H1 (cell line): ENCODE measurements at regions not wholly inside any gene's neighbourhood (a gene's known extent, or its start where the extent isn't known, plus 50 kb on each side); places are given as distances from the start of the nearest gene placed in this dataset.

Experiments
- CTCF ChIA-PET: fragments of 300-600 bp; sonication (Branson Sonifier 250); formaldehyde crosslinking; loops from one replicate; lab custom pipeline; 2021; ENCODE audit not compliant: partially characterized antibody; lab: Charles Lee
- POLR2A ChIA-PET: fragments of 300-600 bp; sonication (Branson Sonifier 250); formaldehyde crosslinking; loops from one replicate; lab custom pipeline; 2021; ENCODE audit warnings: inconsistent platforms; ENCODE audit not compliant: partially characterized antibody; lab: Charles Lee
- DNase-seq, 2 experiments: peaks; one replicate each; pipeline versions ENCODE4 v3.0.0 to v3.0.0-alpha.2; 2010 to 2022; ENCODE audit warnings: low spot score in 2 of 2, low read depth in 1 of 2, mixed read lengths in 1 of 2
- FAIRE-seq: peaks from 2 replicates; lab custom pipeline; 2011; peaks lifted over from hg19 to GRCh38; lab: Jason Lieb, UNC
- H2AFZ ChIP-seq: 2 replicates; pipeline ENCODE4 v1.8.1; 2012; ENCODE audit warnings: low read length, inconsistent platforms
- H2AK5ac ChIP-seq: 2 replicates; pipeline ENCODE4 v1.6.1; 2013; ENCODE audit warnings: low read depth, low read length
- H2BK120ac ChIP-seq: replicated peaks from 2 replicates; pipeline ENCODE3; 2013; ENCODE audit warnings: low read depth, low read length, inconsistent platforms
- H2BK12ac ChIP-seq: 2 replicates; pipeline ENCODE4 v1.6.1; 2013; ENCODE audit warnings: low read depth, low read length
- H2BK15ac ChIP-seq: 2 replicates; pipeline ENCODE4 v1.6.1; 2013; ENCODE audit warnings: low read length
- H2BK20ac ChIP-seq: 2 replicates; pipeline ENCODE4 v1.6.1; 2013; ENCODE audit warnings: low read length
- H2BK5ac ChIP-seq: 2 replicates; pipeline ENCODE4 v1.6.1; 2013; ENCODE audit warnings: low read depth, low read length
- H3K14ac ChIP-seq: 2 replicates; pipeline ENCODE4 v1.6.1; 2013; ENCODE audit warnings: inconsistent platforms; ENCODE audit not compliant: insufficient read length
- H3K18ac ChIP-seq: 2 replicates; pipeline ENCODE4 v1.6.1; 2013; ENCODE audit warnings: low read length; ENCODE audit errors: extremely low read depth
- H3K23ac ChIP-seq: 2 replicates; pipeline ENCODE4 v1.6.1; 2013; ENCODE audit warnings: inconsistent platforms; ENCODE audit not compliant: insufficient read length
- H3K23me2 ChIP-seq: 2 replicates; pipeline ENCODE4 v1.6.1; 2013; ENCODE audit warnings: low read depth, low read length
- H3K27ac ChIP-seq: 2 replicates; pipeline ENCODE4 v1.6.1; 2011; ENCODE audit warnings: low read depth, low read length, inconsistent platforms
- H3K27me3 ChIP-seq, 4 experiments: replicated peaks in 1 of 4; 1 replicate in 1 of 4; 2 replicates in 3 of 4; pipeline versions ENCODE4 v1.6.1 to v1.8.1; 2011 to 2013; ENCODE audit warnings: low read length in 3 of 4, mild to moderate bottlenecking in 3 of 4, inconsistent platforms in 2 of 4, mixed read lengths in 2 of 4, moderate library complexity in 1 of 4; ENCODE audit not compliant: control insufficient read depth in 3 of 4, insufficient read depth in 3 of 4; ENCODE audit errors: extremely low read depth in 1 of 4
- H3K36me3 ChIP-seq, 4 experiments: 2 replicates each; pipeline versions ENCODE4 v1.6.1 to v1.8.1; 2011 to 2013; ENCODE audit warnings: mild to moderate bottlenecking in 4 of 4, low read length in 3 of 4, moderate library complexity in 2 of 4, control low read depth in 1 of 4, inconsistent platforms in 1 of 4; ENCODE audit not compliant: insufficient read depth in 4 of 4, control insufficient read depth in 2 of 4
- H3K4ac ChIP-seq: replicated peaks from 2 replicates; pipeline ENCODE3; 2013; ENCODE audit warnings: low read length, low read depth, mixed read lengths, inconsistent platforms; ENCODE audit not compliant: insufficient read length
- H3K4me1 ChIP-seq, 4 experiments: replicated peaks in 1 of 4; 1 replicate in 1 of 4; 2 replicates in 3 of 4; pipeline versions ENCODE4 v1.6.1 to v1.8.1; 2011 to 2013; ENCODE audit warnings: low read length in 3 of 4, inconsistent platforms in 2 of 4, mixed read lengths in 1 of 4; ENCODE audit not compliant: insufficient read depth in 4 of 4, control insufficient read depth in 3 of 4
- H3K4me2 ChIP-seq, 2 experiments: 2 replicates each; pipeline versions ENCODE4 v1.6.1 to v1.8.1; 2011 to 2013; ENCODE audit warnings: low read depth in 2 of 2, low read length in 2 of 2, control low read depth in 1 of 2, inconsistent platforms in 1 of 2, mild to moderate bottlenecking in 1 of 2; ENCODE audit not compliant: insufficient read depth in 1 of 2
- H3K4me3 ChIP-seq, 4 experiments: fragments of 200-600, 300-600 bp in 1 of 4; sonication (generic), shearing (Covaris generic), sonication (Bioruptor Twin) in 1 of 4; 2 replicates each; pipeline versions ENCODE4 v1.5.1 to v1.8.1; 2011 to 2016; ENCODE audit warnings: low read length in 4 of 4, low read depth in 3 of 4, control low read depth in 2 of 4, inconsistent platforms in 2 of 4, mild to moderate bottlenecking in 2 of 4, mixed read lengths in 1 of 4, moderate library complexity in 1 of 4; ENCODE audit not compliant: insufficient read depth in 2 of 4; ENCODE audit errors: extremely low read depth in 1 of 4
- H3K56ac ChIP-seq: replicated peaks from 2 replicates; pipeline ENCODE3; 2013; ENCODE audit warnings: low read depth, mild to moderate bottlenecking, mixed read lengths, low read length, inconsistent platforms; ENCODE audit not compliant: insufficient read length
- H3K79me1 ChIP-seq: 2 replicates; pipeline ENCODE4 v1.6.1; 2013; ENCODE audit warnings: low read depth, low read length, control low read depth
- H3K79me2 ChIP-seq, 2 experiments: 2 replicates each; pipeline versions ENCODE4 v1.6.1 to v1.8.1; 2012 to 2013; ENCODE audit warnings: low read length in 2 of 2, mild to moderate bottlenecking in 2 of 2, inconsistent platforms in 1 of 2; ENCODE audit not compliant: insufficient read depth in 2 of 2, control insufficient read depth in 1 of 2
- H3K9ac ChIP-seq, 4 experiments: replicated peaks in 1 of 4; 1 replicate in 1 of 4; 2 replicates in 3 of 4; pipeline versions ENCODE4 v1.6.1 to v1.8.1; 2011 to 2013; ENCODE audit warnings: low read depth in 3 of 4, low read length in 3 of 4, control low read depth in 2 of 4, mild to moderate bottlenecking in 2 of 4, moderate library complexity in 2 of 4, inconsistent platforms in 1 of 4; ENCODE audit errors: extremely low read depth in 1 of 4
- H3K9me3 ChIP-seq, 2 experiments: 2 replicates each; pipeline versions ENCODE4 v1.6.1 to v1.8.1; 2012 to 2013; ENCODE audit warnings: mild to moderate bottlenecking in 2 of 2, moderate library complexity in 2 of 2, control low read depth in 1 of 2, inconsistent platforms in 1 of 2, low read depth in 1 of 2, low read length in 1 of 2, mixed read lengths in 1 of 2; ENCODE audit not compliant: insufficient read depth in 2 of 2
- H4K20me1 ChIP-seq, 2 experiments: replicated peaks in 1 of 2; 2 replicates each; pipeline versions ENCODE3 to v1.8.1; 2011 to 2013; ENCODE audit warnings: inconsistent platforms in 2 of 2, low read length in 2 of 2, mild to moderate bottlenecking in 1 of 2; ENCODE audit not compliant: insufficient read depth in 2 of 2, control insufficient read depth in 1 of 2
- H4K5ac ChIP-seq: 2 replicates; pipeline ENCODE4 v1.6.1; 2013; ENCODE audit warnings: low read length, low read depth, mixed read lengths, inconsistent platforms; ENCODE audit not compliant: insufficient read length
- H4K8ac ChIP-seq: 2 replicates; pipeline ENCODE4 v1.8.0; 2013; ENCODE audit warnings: mild to moderate bottlenecking, moderate library complexity, low read length, inconsistent platforms; ENCODE audit not compliant: insufficient read depth; ENCODE audit errors: extremely low read depth
- H4K91ac ChIP-seq: replicated peaks from 2 replicates; pipeline ENCODE3; 2013; ENCODE audit warnings: low read length, mixed read lengths, inconsistent platforms; ENCODE audit not compliant: insufficient read length
- ASH2L ChIP-seq: fragments of 200-600, 300-600 bp; sonication (generic); IDR thresholded peaks from one replicate; pipeline ENCODE4 v1.7.1; 2017; ENCODE audit warnings: low read length
- CTBP2 ChIP-seq: IDR thresholded peaks from 2 replicates; pipeline ENCODE4 v1.7.0; 2011; ENCODE audit warnings: borderline replicate concordance, mild to moderate bottlenecking, moderate library complexity, mixed read lengths, low read length; ENCODE audit not compliant: insufficient read depth, insufficient read length
- GABPA ChIP-seq: IDR thresholded peaks from 2 replicates; pipeline ENCODE4 v1.6.1; 2011; ENCODE audit warnings: mild to moderate bottlenecking, low read length, moderate library complexity, borderline replicate concordance; ENCODE audit not compliant: insufficient read depth
- NRF1 ChIP-seq: IDR thresholded peaks from 2 replicates; pipeline ENCODE4 v1.6.1; 2011; ENCODE audit warnings: mild to moderate bottlenecking, low read depth, low read length, improper control_type of control experiment
- SIX5 ChIP-seq: IDR thresholded peaks from 2 replicates; pipeline ENCODE4 v1.6.1; 2011; ENCODE audit warnings: mild to moderate bottlenecking, low read depth, low read length
- SRF ChIP-seq: IDR thresholded peaks from 2 replicates; pipeline ENCODE4 v1.6.1; 2011; ENCODE audit warnings: mild to moderate bottlenecking, low read depth, low read length, moderate library complexity
- TBP ChIP-seq: IDR thresholded peaks from 2 replicates; pipeline ENCODE4 v1.6.1; 2011; ENCODE audit warnings: low read depth, low read length, improper control_type of control experiment
- TEAD4 ChIP-seq: IDR thresholded peaks from 2 replicates; pipeline ENCODE4 v1.6.1; 2012; ENCODE audit warnings: low read depth, low read length, inconsistent platforms, mixed read lengths
- ZNF274 ChIP-seq: IDR thresholded peaks from 2 replicates; pipeline ENCODE4 v1.7.0; 2012; ENCODE audit warnings: low read length, borderline replicate concordance; ENCODE audit errors: extremely low read depth
- WGBS, 2 experiments: shearing (Covaris generic) in 1 of 2; methylation state at CpG; one replicate each; pipeline versions ENCODE4 v1.1.6 to v1.1.7; 2013 to 2015; ENCODE audit warnings: low lambda C conversion rate in 2 of 2, mixed read lengths in 2 of 2, inconsistent platforms in 1 of 2, low coverage in 1 of 2, missing lambda C conversion rate in 1 of 2; ENCODE audit not compliant: insufficient replicate concordance in 2 of 2, insufficient coverage in 1 of 2, insufficient read length in 1 of 2; ENCODE audit errors: extremely low coverage in 1 of 2, missing lambda C conversion rate in 1 of 2; 5-methylcytosine and 5-hydroxymethylcytosine counted together

DNA sequence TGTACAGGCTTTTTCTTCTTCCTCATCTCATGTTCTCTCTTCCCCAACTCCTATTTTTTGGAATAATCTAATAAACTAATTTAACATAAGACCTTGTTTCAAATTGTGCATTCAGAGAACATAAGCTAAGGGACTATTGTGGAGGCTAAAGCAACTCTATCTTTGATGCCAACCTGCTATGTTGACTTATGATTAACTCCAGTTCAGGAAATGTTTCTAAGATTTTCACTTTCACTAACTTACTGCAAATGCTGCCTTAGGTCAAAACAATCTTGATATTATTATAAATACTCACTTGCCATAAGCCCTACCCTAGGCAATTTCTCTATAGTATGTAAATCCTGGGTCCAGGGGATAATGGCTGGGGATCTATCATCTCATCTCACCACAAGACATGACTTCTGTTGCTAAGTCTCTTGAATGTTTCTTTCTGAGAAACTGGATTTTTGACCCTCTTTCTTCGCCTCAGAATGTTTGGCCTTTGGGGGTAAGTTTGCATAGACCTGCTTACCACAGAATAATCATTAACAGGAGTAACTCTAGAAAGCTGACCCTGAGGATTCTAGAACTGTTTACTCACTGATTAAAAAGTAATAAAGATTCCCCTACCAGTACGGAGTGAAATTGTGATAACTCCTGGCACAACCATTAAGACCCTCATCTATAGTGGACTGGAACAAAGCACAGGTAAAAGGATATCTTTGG, 768.1 kb downstream of the GBE1 start:
- no peaks in the 10 kb centered on the region for H3K79me1 ChIP-seq
- H4K91ac ChIP-seq, result no peak overlapping the region
- FAIRE-seq (no peak), DNase-seq (no peak)
- H3K23ac ChIP-seq, result no peak overlapping the region
- H3K56ac ChIP-seq, result no peak overlapping the region
- no peak overlapping the region for H2BK5ac ChIP-seq
- H3K9me3 ChIP-seq, result no peaks in the 10 kb centered on the region
- WGBS, 2 experiments, result 85% methylated on average over 2 of the region's 2 CpGs; no CpG with 5 or more reads in 1 of the 2 experiments
- H2BK12ac ChIP-seq, result no peak overlapping the region
- no peak overlapping the region for H2BK20ac ChIP-seq
- H3K79me2 ChIP-seq, result no peaks in the 10 kb centered on the region
- no peak overlapping the region for H4K8ac ChIP-seq
- H2AK5ac ChIP-seq, result no peak overlapping the region
- no peak overlapping the region for H3K27ac ChIP-seq
- no peak overlapping the region for H3K14ac ChIP-seq
- H3K4me3 ChIP-seq, result no peak overlapping the region
- H3K23me2 ChIP-seq, result no peaks in the 10 kb centered on the region; the same call in 1 of the 2 replicates
- H3K4ac ChIP-seq, result no peak overlapping the region
- no peak overlapping the region for H3K4me2 ChIP-seq
- H2BK15ac ChIP-seq, result no peak overlapping the region
- no peaks in the 10 kb centered on the region for H3K4me1 ChIP-seq
- no peak overlapping the region for H2BK120ac ChIP-seq
- no peak overlapping the region for H3K9ac ChIP-seq
- no peaks in the 10 kb centered on the region for H4K20me1 ChIP-seq
- POLR2A ChIA-PET, result no interaction called here
- no peak overlapping the region for H2AFZ ChIP-seq
- H4K5ac ChIP-seq, result no peak overlapping the region
- H3K18ac ChIP-seq, result no peak overlapping the region
- no peaks in the 10 kb centered on the region for H3K36me3 ChIP-seq
- CTCF ChIA-PET, result interaction anchor here (1.2 to 1.6 kb wide), 2 partner anchors 11 to 13 kb away, joined by 3 read pairs; no protein-coding TSS in a partner anchor
- no peaks in the 10 kb centered on the region for H3K27me3 ChIP-seq
- TF ChIP-seq ASH2L, result no peak
- TF ChIP-seq TBP, result no peak
- no peak for TF ChIP-seq NRF1
- TF ChIP-seq GABPA, result no peak
- no peak for TF ChIP-seq SIX5
- TF ChIP-seq SRF, result no peak
- no peak for TF ChIP-seq CTBP2
- no peak for TF ChIP-seq TEAD4
- no peak for TF ChIP-seq ZNF274
